Sigmoid colon (tissue), 4 donors: ENCODE measurements at regions not wholly inside any gene's neighbourhood (a gene's known extent, or its start where the extent isn't known, plus 50 kb on each side); places are given as distances from the start of the nearest gene placed in this dataset.

Experiments used
- CTCF ChIP-seq, 4 experiments: fragments of 450-650 bp in 3 of 4; fragments of 200-600 bp in 1 of 4; IDR thresholded peaks; one replicate each; pipeline ENCODE4 v1.5.1; 2016 to 2019; ENCODE audit warnings: antibody characterized with exemption in 4 of 4, mild to moderate bottlenecking in 3 of 4, moderate library complexity in 2 of 4
- EP300 ChIP-seq, 4 donors: sonication (generic); formaldehyde crosslinking; IDR thresholded peaks; one replicate each; pipeline ENCODE4 v1.6.1; 2017; ENCODE audit warnings: antibody characterized with exemption in 4 of 4
- POLR2A ChIP-seq, 2 donors: fragments of 450-650 bp; IDR thresholded peaks; one replicate each; pipeline ENCODE4 v1.6.1; 2016; ENCODE audit warnings: antibody characterized with exemption in 2 of 2, mild to moderate bottlenecking in 2 of 2, moderate library complexity in 2 of 2

- no peak for TF ChIP-seq POLR2A (IDR thresholded peaks at IDR 0.05)
- no peak for TF ChIP-seq EP300 (IDR thresholded peaks at IDR 0.05)
- TF ChIP-seq CTCF (IDR thresholded peaks at IDR 0.05) = no peak
Observed at GRCh38 chr4:111770514-111770913, 374.7 kb upstream of the FAM241A start.
